Activated B cell treated with CpG ODN at 0.5 μM for 24 hours (primary cell): ENCODE measurements at regions not wholly inside any gene's neighbourhood (a gene's known extent, or its start where the extent isn't known, plus 50 kb on each side); places are given as distances from the start of the nearest gene placed in this dataset.

Experiments used
- ATAC-seq: fragments of 200-7000 bp; cut with Tn5 transposase; one replicate; pipeline ENCODE4 v1.10.0; 2021; ENCODE audit warnings: low read depth, mild to moderate bottlenecking, moderate library complexity
- CTCF ChIA-PET: fragments of 350-600 bp; sonication (Branson Sonifier 250); formaldehyde crosslinking; loops from one replicate; lab custom pipeline; 2021; ENCODE audit warnings: antibody characterized with exemption; lab: Charles Lee
- POLR2A ChIA-PET: fragments of 350-600 bp; sonication (Branson Sonifier 250); formaldehyde crosslinking; loops from one replicate; lab custom pipeline; 2021; ENCODE audit warnings: antibody characterized with exemption; lab: Charles Lee
- DNase-seq: peaks from one replicate; pipeline ENCODE4 v3.0.0; 2022
- H3K27ac Mint-ChIP-seq: one replicate; pipeline ENCODE4 v1.8.0; 2020; ENCODE audit warnings: mixed read lengths
- H3K27me3 Mint-ChIP-seq: one replicate; pipeline ENCODE4 v1.8.0; 2021; ENCODE audit warnings: mixed read lengths
- H3K36me3 Mint-ChIP-seq: one replicate; pipeline ENCODE4 v1.8.0; 2021; ENCODE audit warnings: low read depth, mixed read lengths
- H3K4me1 Mint-ChIP-seq: one replicate; pipeline ENCODE4 v1.8.0; 2021; ENCODE audit warnings: mixed read lengths
- H3K4me3 Mint-ChIP-seq: one replicate; pipeline ENCODE4 v1.8.0; 2020; ENCODE audit warnings: mild to moderate bottlenecking, mixed read lengths
- H3K9me3 Mint-ChIP-seq: one replicate; pipeline ENCODE4 v1.8.0; 2020; ENCODE audit warnings: mixed read lengths
- intact Hi-C: fragments of 100-400 bp; cut with micrococcal nuclease; formaldehyde crosslinking; loops from one replicate; pipeline ENCODE4 v1.15.1; 2024
- TF ChIP-seq, protein P1 (sequence below): fragments of 200-600 bp; IDR thresholded peaks from one replicate; pipeline ENCODE4 v1.8.0; 2022; ENCODE audit warnings: antibody characterized with exemption, mild to moderate bottlenecking

- ATAC-seq, result no peak
- CTCF ChIA-PET, result no interaction called here
- TF ChIP-seq, protein P1, sequence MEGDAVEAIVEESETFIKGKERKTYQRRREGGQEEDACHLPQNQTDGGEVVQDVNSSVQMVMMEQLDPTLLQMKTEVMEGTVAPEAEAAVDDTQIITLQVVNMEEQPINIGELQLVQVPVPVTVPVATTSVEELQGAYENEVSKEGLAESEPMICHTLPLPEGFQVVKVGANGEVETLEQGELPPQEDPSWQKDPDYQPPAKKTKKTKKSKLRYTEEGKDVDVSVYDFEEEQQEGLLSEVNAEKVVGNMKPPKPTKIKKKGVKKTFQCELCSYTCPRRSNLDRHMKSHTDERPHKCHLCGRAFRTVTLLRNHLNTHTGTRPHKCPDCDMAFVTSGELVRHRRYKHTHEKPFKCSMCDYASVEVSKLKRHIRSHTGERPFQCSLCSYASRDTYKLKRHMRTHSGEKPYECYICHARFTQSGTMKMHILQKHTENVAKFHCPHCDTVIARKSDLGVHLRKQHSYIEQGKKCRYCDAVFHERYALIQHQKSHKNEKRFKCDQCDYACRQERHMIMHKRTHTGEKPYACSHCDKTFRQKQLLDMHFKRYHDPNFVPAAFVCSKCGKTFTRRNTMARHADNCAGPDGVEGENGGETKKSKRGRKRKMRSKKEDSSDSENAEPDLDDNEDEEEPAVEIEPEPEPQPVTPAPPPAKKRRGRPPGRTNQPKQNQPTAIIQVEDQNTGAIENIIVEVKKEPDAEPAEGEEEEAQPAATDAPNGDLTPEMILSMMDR, result no peak
Observed at GRCh38 chr6:3656076-3656475, 95.4 kb downstream of the PXDC1 start.

GRCh38 chr6:3654898-3655297 lies 96.6 kb downstream of the PXDC1 start:
- CTCF ChIA-PET, result no interaction called here
- TF ChIP-seq, protein P1, result no peak
- Mint-ChIP-seq H3K9me3 (no peaks in the 10 kb centered on the region), H3K36me3 (no peaks in the 10 kb centered on the region), H3K27me3 (peaks cover 10% of the 10 kb centered on the region), H3K4me1 (no peaks in the 10 kb centered on the region), H3K27ac (no peak overlapping the region), H3K4me3 (no peak overlapping the region)
- no peak for ATAC-seq
- no peak for DNase-seq
- POLR2A ChIA-PET, result no interaction called here
- intact Hi-C loops, result no loop called here

More at GRCh38 chr6:3656076-3656475, 95.4 kb downstream of the PXDC1 start:
- Mint-ChIP-seq H3K27ac (no peak overlapping the region), H3K4me1 (no peaks in the 10 kb centered on the region), H3K27me3 (peaks cover 10% of the 10 kb centered on the region), H3K36me3 (no peaks in the 10 kb centered on the region), H3K4me3 (no peak overlapping the region), H3K9me3 (no peaks in the 10 kb centered on the region)
- intact Hi-C loops, result no loop called here
- POLR2A ChIA-PET, result no interaction called here
- DNase-seq, result no peak

DNA sequence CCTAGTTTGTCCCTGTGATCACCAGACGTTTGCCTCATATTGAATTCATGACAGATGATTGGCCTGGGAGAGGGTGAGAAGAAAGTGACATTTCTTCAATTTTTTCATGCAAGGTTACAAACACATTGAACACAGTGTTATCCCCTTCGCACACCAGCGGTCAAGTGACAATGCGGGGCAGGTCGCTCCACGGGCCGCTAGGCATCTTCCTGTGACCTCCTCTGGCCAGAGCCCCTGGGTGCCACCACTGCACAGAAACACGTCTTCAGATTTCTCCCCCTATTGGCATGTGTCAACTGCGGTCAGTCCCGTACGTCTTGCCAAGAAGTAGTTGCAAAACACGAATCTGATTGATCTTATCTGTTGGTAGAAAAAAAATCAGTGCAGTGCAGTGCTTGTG lies 97.1 kb downstream of the PXDC1 start:
- peaks cover 12% of the 10 kb centered on the region for H3K27me3 Mint-ChIP-seq
- H3K4me1 Mint-ChIP-seq, result no peaks in the 10 kb centered on the region
- H3K27ac Mint-ChIP-seq, result no peak overlapping the region
- POLR2A ChIA-PET, result no interaction called here
- no peak for ATAC-seq
- no peaks in the 10 kb centered on the region for H3K9me3 Mint-ChIP-seq
- no peaks in the 10 kb centered on the region for H3K36me3 Mint-ChIP-seq
- no peak overlapping the region for H3K4me3 Mint-ChIP-seq
- CTCF ChIA-PET, result no interaction called here
- TF ChIP-seq, protein P1, result no peak
- intact Hi-C loops, result no loop called here
- no peak for DNase-seq

GRCh38 chr6:3653528-3654070 lies 97.9 kb downstream of the PXDC1 start:
- CTCF ChIA-PET, result no interaction called here

DNA sequence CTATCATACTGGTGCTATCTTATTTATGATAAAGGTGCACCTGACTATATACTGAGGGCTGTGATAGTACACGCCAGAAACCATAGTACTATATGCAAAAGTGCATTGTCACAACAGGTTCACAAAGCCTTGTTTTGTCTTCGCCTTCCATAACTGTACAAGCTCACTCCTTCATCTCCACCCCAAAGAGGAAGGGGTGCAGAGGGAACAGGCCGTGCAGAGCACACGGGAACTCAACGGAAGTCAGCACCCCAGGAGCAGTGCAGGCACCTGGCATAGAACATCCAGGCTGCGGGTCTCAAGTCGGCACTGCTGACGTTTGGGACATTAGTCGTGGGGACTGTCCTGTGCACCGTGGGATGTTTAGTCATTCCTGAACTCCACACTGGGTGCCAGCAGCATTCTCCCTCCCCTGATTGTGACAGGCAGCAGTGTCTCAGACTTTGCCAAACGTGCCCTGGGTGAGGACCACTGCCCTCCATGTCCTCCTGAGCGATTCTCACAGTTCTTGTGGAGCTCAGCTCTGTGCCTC lies 99.7 kb downstream of the PXDC1 start:
- Mint-ChIP-seq H3K27me3 (peaks cover 12% of the 10 kb centered on the region), H3K27ac (no peak overlapping the region), H3K36me3 (no peaks in the 10 kb centered on the region), H3K9me3 (no peaks in the 10 kb centered on the region), H3K4me1 (no peaks in the 10 kb centered on the region), H3K4me3 (no peak overlapping the region)
- CTCF ChIA-PET, result no interaction called here
- TF ChIP-seq, protein P1, result no peak
- POLR2A ChIA-PET, result no interaction called here
- ATAC-seq (no peak), DNase-seq (no peak)
- intact Hi-C loops, result no loop called here

More at GRCh38 chr6:3653528-3654070, 97.9 kb downstream of the PXDC1 start:
- TF ChIP-seq, protein P1, result no peak
- Mint-ChIP-seq H3K9me3 (no peaks in the 10 kb centered on the region), H3K27ac (no peak overlapping the region), H3K4me3 (no peak overlapping the region), H3K4me1 (no peaks in the 10 kb centered on the region), H3K27me3 (peaks cover 13% of the 10 kb centered on the region), H3K36me3 (no peaks in the 10 kb centered on the region)
- no peak for ATAC-seq
- intact Hi-C loops, result no loop called here
- no peak for DNase-seq
- POLR2A ChIA-PET, result no interaction called here
